ENCODE measurements at regions not wholly inside any gene's neighbourhood (a gene's known extent, or its start where the extent isn't known, plus 50 kb on each side); places are given as distances from the start of the nearest gene placed in this dataset.

- no peaks in the 10 kb centered on the region for H3K4me1 ChIP-seq (ENCODE audit: insufficient read depth, low read length)
- Mint-ChIP-seq H3K4me3 (ENCODE audit: unreplicated experiment) (no peak overlapping the region), H3K36me3 (ENCODE audit: low read depth, unreplicated experiment) (no peaks in the 10 kb centered on the region), H3K4me1 (ENCODE audit: low read depth, unreplicated experiment) (no peaks in the 10 kb centered on the region), H3K27me3 (ENCODE audit: low read depth, unreplicated experiment) (no peaks in the 10 kb centered on the region), H3K27ac (ENCODE audit: unreplicated experiment) (no peak overlapping the region), H3K9me3 (ENCODE audit: unreplicated experiment) (no peaks in the 10 kb centered on the region)
- TF ChIP-seq CTCF (IDR thresholded peaks at IDR 0.05; ENCODE audit: insufficient read depth, low read depth, low read length) (no peak), EZH2 (IDR thresholded peaks at IDR 0.05; ENCODE audit: insufficient read depth, low read length) (no peak)
- H3K9ac ChIP-seq (ENCODE audit: low read length) = no peak overlapping the region
- no peak overlapping the region for H2AFZ ChIP-seq (ENCODE audit: low read depth, low read length)
- no peak for DNase-seq (ENCODE audit: low read depth)
- no peak for FAIRE-seq
- no peak overlapping the region for H3K27ac ChIP-seq (ENCODE audit: low read depth, low read length)
- H3K36me3 ChIP-seq (ENCODE audit: insufficient read depth, low read length) = no peaks in the 10 kb centered on the region
- no peaks in the 10 kb centered on the region for H3K27me3 ChIP-seq (ENCODE audit: insufficient read depth, low read length)
- no peaks in the 10 kb centered on the region for H3K9me3 ChIP-seq (ENCODE audit: insufficient read depth, low read depth, low read length)
- H3K4me2 ChIP-seq (ENCODE audit: low read length) = no peak overlapping the region
- no peaks in the 10 kb centered on the region for H3K79me2 ChIP-seq (ENCODE audit: insufficient read depth, low read length)
- no peak overlapping the region for H3K4me3 ChIP-seq (ENCODE audit: insufficient read depth, low read depth, low read length)
- H4K20me1 ChIP-seq (ENCODE audit: insufficient read depth, low read length) = no peaks in the 10 kb centered on the region
Observed at GRCh38 chr15:36178303-36178633, 401.2 kb upstream of the CDIN1 start.

GRCh38 chr15:36183201-36183600 lies 396.2 kb upstream of the CDIN1 start:
- TF ChIP-seq EZH2 (IDR thresholded peaks at IDR 0.05; ENCODE audit: insufficient read depth, low read length) (no peak), CTCF (IDR thresholded peaks at IDR 0.05; ENCODE audit: insufficient read depth, low read depth, low read length) (no peak)
- no peaks in the 10 kb centered on the region for H3K9me3 ChIP-seq (ENCODE audit: insufficient read depth, low read depth, low read length)
- H3K9ac ChIP-seq (ENCODE audit: low read length) = no peak overlapping the region
- H2AFZ ChIP-seq (ENCODE audit: low read depth, low read length) = no peak overlapping the region
- H3K4me1 Mint-ChIP-seq (ENCODE audit: low read depth, unreplicated experiment) = no peaks in the 10 kb centered on the region
- H3K79me2 ChIP-seq (ENCODE audit: insufficient read depth, low read length) = no peaks in the 10 kb centered on the region
- H3K9me3 Mint-ChIP-seq (ENCODE audit: unreplicated experiment) = no peaks in the 10 kb centered on the region
- H3K27ac Mint-ChIP-seq (ENCODE audit: unreplicated experiment) = no peak overlapping the region
- no peaks in the 10 kb centered on the region for H3K36me3 Mint-ChIP-seq (ENCODE audit: low read depth, unreplicated experiment)
- no peaks in the 10 kb centered on the region for H3K27me3 ChIP-seq (ENCODE audit: insufficient read depth, low read length)
- no peak overlapping the region for H3K4me3 Mint-ChIP-seq (ENCODE audit: unreplicated experiment)
- H3K27me3 Mint-ChIP-seq (ENCODE audit: low read depth, unreplicated experiment) = no peaks in the 10 kb centered on the region
- DNase-seq (ENCODE audit: low read depth) (no peak), FAIRE-seq (no peak)
- no peak overlapping the region for H3K4me3 ChIP-seq (ENCODE audit: insufficient read depth, low read depth, low read length)
- no peaks in the 10 kb centered on the region for H4K20me1 ChIP-seq (ENCODE audit: insufficient read depth, low read length)
- H3K4me1 ChIP-seq (ENCODE audit: insufficient read depth, low read length) = no peaks in the 10 kb centered on the region
- H3K36me3 ChIP-seq (ENCODE audit: insufficient read depth, low read length) = no peaks in the 10 kb centered on the region
- no peak overlapping the region for H3K4me2 ChIP-seq (ENCODE audit: low read length)
- H3K27ac ChIP-seq (ENCODE audit: low read depth, low read length) = no peak overlapping the region

GRCh38 chr15:36185438-36185837 lies 394.0 kb upstream of the CDIN1 start:
- Mint-ChIP-seq H3K36me3 (ENCODE audit: low read depth, unreplicated experiment) (no peaks in the 10 kb centered on the region), H3K4me1 (ENCODE audit: low read depth, unreplicated experiment) (no peaks in the 10 kb centered on the region), H3K27me3 (ENCODE audit: low read depth, unreplicated experiment) (no peaks in the 10 kb centered on the region), H3K9me3 (ENCODE audit: unreplicated experiment) (no peaks in the 10 kb centered on the region), H3K27ac (ENCODE audit: unreplicated experiment) (no peak overlapping the region), H3K4me3 (ENCODE audit: unreplicated experiment) (no peak overlapping the region)
- no peak overlapping the region for H3K4me2 ChIP-seq (ENCODE audit: low read length)
- H3K36me3 ChIP-seq (ENCODE audit: insufficient read depth, low read length) = no peaks in the 10 kb centered on the region
- no peaks in the 10 kb centered on the region for H3K27me3 ChIP-seq (ENCODE audit: insufficient read depth, low read length)
- no peaks in the 10 kb centered on the region for H4K20me1 ChIP-seq (ENCODE audit: insufficient read depth, low read length)
- TF ChIP-seq CTCF (IDR thresholded peaks at IDR 0.05; ENCODE audit: insufficient read depth, low read depth, low read length) (no peak), EZH2 (IDR thresholded peaks at IDR 0.05; ENCODE audit: insufficient read depth, low read length) (no peak)
- H3K4me3 ChIP-seq (ENCODE audit: insufficient read depth, low read depth, low read length) = no peak overlapping the region
- H2AFZ ChIP-seq (ENCODE audit: low read depth, low read length) = no peak overlapping the region
- H3K9ac ChIP-seq (ENCODE audit: low read length) = no peak overlapping the region
- no peaks in the 10 kb centered on the region for H3K4me1 ChIP-seq (ENCODE audit: insufficient read depth, low read length)
- no peak for FAIRE-seq
- no peaks in the 10 kb centered on the region for H3K9me3 ChIP-seq (ENCODE audit: insufficient read depth, low read depth, low read length)
- no peak overlapping the region for H3K27ac ChIP-seq (ENCODE audit: low read depth, low read length)
- H3K79me2 ChIP-seq (ENCODE audit: insufficient read depth, low read length) = no peaks in the 10 kb centered on the region
- no peak for DNase-seq (ENCODE audit: low read depth)

Measured in astrocyte (in vitro differentiated cells and primary cell).